H9 (cell line): ENCODE measurements at regions not wholly inside any gene's neighbourhood (a gene's known extent, or its start where the extent isn't known, plus 50 kb on each side); places are given as distances from the start of the nearest gene placed in this dataset.

Source experiments
- DNase-seq: peaks from one replicate; pipeline ENCODE4 v3.0.0-alpha.2; 2017
- H2AFZ ChIP-seq: one replicate; pipeline ENCODE4 v1.6.1; 2013; ENCODE audit warnings: mild to moderate bottlenecking, low read length, control low read depth, moderate library complexity
- H2AK5ac ChIP-seq: 2 replicates; pipeline ENCODE4 v1.6.1; 2013; ENCODE audit warnings: low read length, control low read depth, mixed read lengths; ENCODE audit not compliant: insufficient read length
- H2BK120ac ChIP-seq: one replicate; pipeline ENCODE4 v1.6.1; 2013; ENCODE audit warnings: low read depth, mild to moderate bottlenecking, low read length, control low read depth, inconsistent platforms; ENCODE audit not compliant: poor library complexity, severe bottlenecking
- H2BK12ac ChIP-seq: 2 replicates; pipeline ENCODE4 v1.6.1; 2013; ENCODE audit warnings: low read length, control low read depth, mixed read lengths, low read depth; ENCODE audit not compliant: insufficient read length
- H2BK15ac ChIP-seq: 2 replicates; pipeline ENCODE4 v1.6.1; 2013; ENCODE audit warnings: low read depth, low read length, control low read depth
- H2BK20ac ChIP-seq: one replicate; pipeline ENCODE4 v1.6.1; 2013; ENCODE audit warnings: low read depth, mild to moderate bottlenecking, low read length, control low read depth, inconsistent platforms; ENCODE audit not compliant: poor library complexity, severe bottlenecking
- H2BK5ac ChIP-seq: 2 replicates; pipeline ENCODE4 v1.6.1; 2013; ENCODE audit warnings: low read length, control low read depth, mixed read lengths; ENCODE audit not compliant: insufficient read length
- H3K14ac ChIP-seq: 2 replicates; pipeline ENCODE4 v1.6.1; 2013; ENCODE audit warnings: low read length, control low read depth; ENCODE audit not compliant: insufficient read depth
- H3K18ac ChIP-seq: 2 replicates; pipeline ENCODE4 v1.6.1; 2013; ENCODE audit warnings: low read depth, mild to moderate bottlenecking, mixed read lengths, low read length, control low read depth; ENCODE audit not compliant: insufficient read length
- H3K23ac ChIP-seq: 2 replicates; pipeline ENCODE4 v1.6.1; 2013; ENCODE audit warnings: low read length, control low read depth, mixed read lengths, low read depth; ENCODE audit not compliant: insufficient read length
- H3K23me2 ChIP-seq: 2 replicates; pipeline ENCODE4 v1.6.1; 2013; ENCODE audit warnings: low read depth, mild to moderate bottlenecking, mixed read lengths, low read length, control low read depth; ENCODE audit not compliant: insufficient read length, poor library complexity, severe bottlenecking
- H3K27ac ChIP-seq: 2 replicates; pipeline ENCODE4 v1.5.1; 2013; ENCODE audit warnings: low read length, control low read depth, mixed read lengths, low read depth; ENCODE audit not compliant: insufficient read length
- H3K27me3 ChIP-seq: 2 replicates; pipeline ENCODE4 v1.6.1; 2013; ENCODE audit warnings: low read length, control low read depth, inconsistent platforms; ENCODE audit not compliant: insufficient read depth
- H3K4ac ChIP-seq: 2 replicates; pipeline ENCODE4 v1.6.1; 2013; ENCODE audit warnings: low read depth, mild to moderate bottlenecking, control low read depth, inconsistent platforms, low read length, moderate library complexity
- H3K4me1 ChIP-seq: 2 replicates; pipeline ENCODE4 v1.6.1; 2013; ENCODE audit warnings: low read length, control low read depth, inconsistent platforms; ENCODE audit not compliant: insufficient read depth
- H3K4me2 ChIP-seq: 2 replicates; pipeline ENCODE4 v1.6.1; 2013; ENCODE audit warnings: low read length, control low read depth, mixed read lengths; ENCODE audit not compliant: insufficient read length, insufficient read depth
- H3K56ac ChIP-seq: 2 replicates; pipeline ENCODE4 v1.6.1; 2013; ENCODE audit warnings: low read depth, mild to moderate bottlenecking, mixed read lengths, low read length, control low read depth; ENCODE audit not compliant: insufficient read length
- H3K79me1 ChIP-seq: 2 replicates; pipeline ENCODE4 v1.6.1; 2013; ENCODE audit warnings: low read depth, mild to moderate bottlenecking, moderate library complexity, low read length, control low read depth, inconsistent platforms; ENCODE audit not compliant: insufficient read depth, poor library complexity, severe bottlenecking
- H3K79me2 ChIP-seq: 2 replicates; pipeline ENCODE4 v1.6.1; 2013; ENCODE audit warnings: low read length, control low read depth, inconsistent platforms; ENCODE audit not compliant: insufficient read depth
- H3K9ac ChIP-seq: 2 replicates; pipeline ENCODE4 v1.6.1; 2013; ENCODE audit warnings: low read length, control low read depth, mixed read lengths; ENCODE audit not compliant: insufficient read length; ENCODE audit errors: extremely low read depth
- H3K9me3 ChIP-seq: one replicate; pipeline ENCODE4 v1.6.1; 2013; ENCODE audit warnings: low read depth, low read length, inconsistent platforms; ENCODE audit not compliant: control insufficient read depth
- H3T11ph ChIP-seq: one replicate; pipeline ENCODE4 v1.6.1; 2013; ENCODE audit warnings: mild to moderate bottlenecking, low read length, control low read depth, inconsistent platforms
- H4K20me1 ChIP-seq: one replicate; pipeline ENCODE4 v1.6.1; 2013; ENCODE audit not compliant: control insufficient read depth, insufficient read length, insufficient read depth
- H4K5ac ChIP-seq: 2 replicates; pipeline ENCODE4 v1.6.1; 2013; ENCODE audit warnings: low read depth, mild to moderate bottlenecking, mixed read lengths, low read length, control low read depth; ENCODE audit not compliant: insufficient read length
- H4K8ac ChIP-seq: replicated peaks from 2 replicates; pipeline ENCODE4 v1.6.1; 2013; ENCODE audit warnings: low read length, control low read depth, mixed read lengths, low read depth; ENCODE audit not compliant: insufficient read length
- H4K91ac ChIP-seq: 2 replicates; pipeline ENCODE4 v1.6.1; 2013; ENCODE audit warnings: low read depth, mild to moderate bottlenecking, moderate library complexity, mixed read lengths, low read length, control low read depth; ENCODE audit not compliant: insufficient read length
- H3K27ac Mint-ChIP-seq, 3 experiments: 2 replicates in 2 of 3; 3 replicates in 1 of 3; pipeline ENCODE4 v1.8.0; 2020 to 2021; ENCODE audit warnings: mixed read lengths in 3 of 3, mild to moderate bottlenecking in 1 of 3, moderate library complexity in 1 of 3
- H3K27me3 Mint-ChIP-seq: 2 replicates; pipeline ENCODE4 v1.8.0; 2021; ENCODE audit warnings: low read depth, mild to moderate bottlenecking, moderate library complexity, mixed read lengths
- H3K36me3 Mint-ChIP-seq, 3 experiments: 2 replicates in 2 of 3; 3 replicates in 1 of 3; pipeline ENCODE4 v1.8.0; 2020 to 2021; ENCODE audit warnings: low read depth in 3 of 3, mixed read lengths in 3 of 3; ENCODE audit not compliant: insufficient read depth in 1 of 3
- H3K4me1 Mint-ChIP-seq, 2 experiments: 2 replicates each; pipeline ENCODE4 v1.8.0; 2020; ENCODE audit warnings: mixed read lengths in 2 of 2
- H3K4me3 Mint-ChIP-seq, 2 experiments: 2 replicates in 1 of 2; 3 replicates in 1 of 2; pipeline ENCODE4 v1.8.0; 2020 to 2021; ENCODE audit warnings: mild to moderate bottlenecking in 2 of 2, mixed read lengths in 2 of 2, moderate library complexity in 1 of 2
- H3K9me3 Mint-ChIP-seq, 2 experiments: 2 replicates in 1 of 2; 3 replicates in 1 of 2; pipeline ENCODE4 v1.8.0; 2020; ENCODE audit warnings: mild to moderate bottlenecking in 2 of 2, mixed read lengths in 2 of 2, moderate library complexity in 1 of 2
- CTCF ChIP-seq: fragments of 200-600 bp; sonication (generic); conservative IDR thresholded peaks from 3 replicates; pipeline ENCODE4 v1.8.0; 2021; ENCODE audit warnings: antibody characterized with exemption, mild to moderate bottlenecking
- WGBS: extraction: QIAGEN DNeasy Blood & Tissue Kit; methylation state at CpG from one replicate; pipeline ENCODE4 v1.1.7; 2013; ENCODE audit warnings: missing lambda C conversion rate, low lambda C conversion rate, mixed read lengths; ENCODE audit not compliant: insufficient read length; ENCODE audit errors: extremely low coverage; 5-methylcytosine and 5-hydroxymethylcytosine counted together

GRCh38 chr17:65407017-65407416, 154.4 kb downstream of the AXIN2 start:
- Histone ChIP-seq H2AFZ (no peak overlapping the region), H3K56ac (no peak overlapping the region), H3K27ac (no peak overlapping the region), H4K5ac (no peak overlapping the region), H4K8ac (no peak overlapping the region), H3K79me2 (no peaks in the 10 kb centered on the region), H3K4ac (no peak overlapping the region), H3K79me1 (no peaks in the 10 kb centered on the region), H3K9ac (no peak overlapping the region), H4K20me1 (no peaks in the 10 kb centered on the region), H3K23me2 (no peaks in the 10 kb centered on the region), H3T11ph (no peak overlapping the region), H3K14ac (no peak overlapping the region), H3K4me2 (no peak overlapping the region), H3K9me3 (no peaks in the 10 kb centered on the region), H3K4me1 (no peaks in the 10 kb centered on the region), H2BK20ac (no peak overlapping the region), H2AK5ac (no peak overlapping the region), H2BK5ac (no peak overlapping the region), H3K23ac (no peak overlapping the region), H3K18ac (no peak overlapping the region), H4K91ac (no peak overlapping the region), H2BK120ac (no peak overlapping the region), H2BK12ac (no peak overlapping the region), H3K27me3 (no peaks in the 10 kb centered on the region), H2BK15ac (no peak overlapping the region)
- TF ChIP-seq CTCF: no peak
- Mint-ChIP-seq H3K9me3 (peaks cover 0 to 6% of the 10 kb centered on the region in 2 experiments; a peak in 2 of 5 replicates), H3K36me3 (0 out of 7 replicates have a peak, but pooled peaks cover 0 to 4% (median 0%) of the 10 kb centered on the region in 3 experiments), H3K27ac (no peak overlapping the region), H3K27me3 (no peaks in the 10 kb centered on the region), H3K4me1 (peaks cover 8 to 11% of the 10 kb centered on the region in 2 experiments), H3K4me3 (no peak overlapping the region)
- no peak for DNase-seq
- no CpG with 5 or more reads among the region's 4 CpGs for WGBS
